Kidney (tissue), 13 donors: ENCODE measurements at regions not wholly inside any gene's neighbourhood (a gene's known extent, or its start where the extent isn't known, plus 50 kb on each side); places are given as distances from the start of the nearest gene placed in this dataset.
A peak's percentile ranks its signal among the peaks of the same experiment; 100 is the strongest.

Experiments
- DNase-seq, 5 donors: peaks; one replicate each; pipeline ENCODE4 v3.0.0-alpha.2; 2013 to 2020
- FAIRE-seq: peaks from 2 replicates; lab custom pipeline; 2012; peaks lifted over from hg19 to GRCh38; lab: Jason Lieb, UNC
- H3K27ac ChIP-seq, 2 donors: one replicate each; pipeline ENCODE4 v1.7.0; 2013; ENCODE audit warnings: low read depth in 2 of 2, low read length in 2 of 2, inconsistent platforms in 1 of 2
- H3K27me3 ChIP-seq: one replicate; pipeline ENCODE4 v1.7.1; 2013; ENCODE audit warnings: low read length, inconsistent platforms; ENCODE audit not compliant: control insufficient read depth, insufficient read depth
- H3K36me3 ChIP-seq, 3 donors: one replicate each; pipeline versions ENCODE4 v1.7.0 to v1.7.1; 2013; ENCODE audit warnings: low read length in 3 of 3, control low read depth in 1 of 3, inconsistent platforms in 1 of 3; ENCODE audit not compliant: insufficient read depth in 3 of 3, control insufficient read depth in 2 of 3
- H3K4me1 ChIP-seq, 3 donors: one replicate each; pipeline versions ENCODE4 v1.7.0 to v1.7.1; 2013; ENCODE audit warnings: low read length in 3 of 3, inconsistent platforms in 1 of 3, low read depth in 1 of 3; ENCODE audit not compliant: control insufficient read depth in 2 of 3, insufficient read depth in 2 of 3
- H3K4me3 ChIP-seq, 3 donors: one replicate each; pipeline versions ENCODE4 v1.7.0 to v1.8.1; 2013; ENCODE audit warnings: low read length in 3 of 3, control low read depth in 1 of 3, inconsistent platforms in 1 of 3
- H3K9ac ChIP-seq, 3 donors: one replicate each; pipeline versions ENCODE4 v1.7.0 to v1.7.1; 2013; ENCODE audit warnings: low read length in 3 of 3, control low read depth in 1 of 3, inconsistent platforms in 1 of 3
- H3K9me3 ChIP-seq, 3 donors: one replicate each; pipeline versions ENCODE4 v1.7.0 to v1.7.1; 2013; ENCODE audit warnings: low read length in 3 of 3, control low read depth in 1 of 3, inconsistent platforms in 1 of 3; ENCODE audit not compliant: control insufficient read depth in 2 of 3, insufficient read depth in 1 of 3
- intact Hi-C: fragments of 100-400 bp; cut with DNase I; formaldehyde crosslinking; loops from one replicate; pipeline ENCODE4 v1.11.1; 2022
- TF ChIP-seq, protein P1 (sequence below): IDR thresholded peaks from 3 replicates; pipeline ENCODE4 v1.5.1; 2012; ENCODE audit warnings: mild to moderate bottlenecking, moderate library complexity, borderline replicate concordance; ENCODE audit not compliant: insufficient read depth; ENCODE audit errors: extremely low read depth
- donor health status: control.
- donor health status: control.
- donor health status: control.
- donor health status: control.
- donor health status: control.
- donor health status: DM: yes; HTN: yes; CAD: no.
- donor health status: Normal renal cell carcinoma (clear cell type).

DNA sequence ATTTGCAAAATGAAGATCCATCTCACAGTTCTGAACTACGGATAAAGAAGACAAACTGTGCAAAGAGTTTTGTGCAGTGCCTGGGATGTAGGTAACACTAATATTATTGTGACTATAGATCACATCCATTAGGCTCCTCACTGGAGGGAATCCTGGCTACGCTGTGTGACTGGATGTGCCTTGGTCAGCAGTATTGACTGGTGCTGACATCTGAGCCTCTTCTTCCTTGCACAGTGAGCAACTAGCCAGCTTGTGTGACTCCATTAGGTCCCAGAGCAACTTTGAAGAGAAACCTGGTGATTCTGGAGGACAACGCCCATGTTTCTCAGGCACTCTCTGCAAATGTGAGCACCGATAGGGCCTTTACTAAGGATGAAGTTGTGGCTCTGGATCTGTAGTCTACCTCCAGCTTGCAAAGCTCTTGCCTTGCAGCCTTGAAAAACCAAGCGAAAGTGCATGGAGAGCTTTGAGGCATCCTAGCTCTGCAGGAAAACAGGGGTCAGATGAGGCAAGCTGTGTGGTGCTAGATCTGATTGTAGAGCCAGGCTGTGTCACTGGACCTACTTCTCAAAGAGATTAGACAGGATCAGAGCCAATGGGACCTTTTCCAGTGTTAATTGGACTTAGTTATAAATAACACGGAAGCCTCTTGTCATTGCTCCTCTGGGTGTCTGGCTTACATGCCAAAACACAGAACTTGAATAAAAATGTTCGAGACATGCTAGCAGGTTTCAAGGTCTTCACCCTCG is 303.6 kb upstream of the LYZL1 start:
- no peaks in the 10 kb centered on the region for H3K36me3 ChIP-seq
- no peaks in the 10 kb centered on the region for H3K27me3 ChIP-seq
- peaks cover 0 to 2% (median 0%) of the 10 kb centered on the region in 3 donors for H3K4me1 ChIP-seq
- no peaks in the 10 kb centered on the region for H3K9me3 ChIP-seq
- DNase-seq = peak in 1 of 5 donors; percentile 33
- H3K9ac ChIP-seq = no peak overlapping the region
- intact Hi-C loops = no loop called here
- H3K4me3 ChIP-seq = no peak overlapping the region
- H3K27ac ChIP-seq = no peak overlapping the region
- FAIRE-seq = no peak
- TF ChIP-seq, protein P1, sequence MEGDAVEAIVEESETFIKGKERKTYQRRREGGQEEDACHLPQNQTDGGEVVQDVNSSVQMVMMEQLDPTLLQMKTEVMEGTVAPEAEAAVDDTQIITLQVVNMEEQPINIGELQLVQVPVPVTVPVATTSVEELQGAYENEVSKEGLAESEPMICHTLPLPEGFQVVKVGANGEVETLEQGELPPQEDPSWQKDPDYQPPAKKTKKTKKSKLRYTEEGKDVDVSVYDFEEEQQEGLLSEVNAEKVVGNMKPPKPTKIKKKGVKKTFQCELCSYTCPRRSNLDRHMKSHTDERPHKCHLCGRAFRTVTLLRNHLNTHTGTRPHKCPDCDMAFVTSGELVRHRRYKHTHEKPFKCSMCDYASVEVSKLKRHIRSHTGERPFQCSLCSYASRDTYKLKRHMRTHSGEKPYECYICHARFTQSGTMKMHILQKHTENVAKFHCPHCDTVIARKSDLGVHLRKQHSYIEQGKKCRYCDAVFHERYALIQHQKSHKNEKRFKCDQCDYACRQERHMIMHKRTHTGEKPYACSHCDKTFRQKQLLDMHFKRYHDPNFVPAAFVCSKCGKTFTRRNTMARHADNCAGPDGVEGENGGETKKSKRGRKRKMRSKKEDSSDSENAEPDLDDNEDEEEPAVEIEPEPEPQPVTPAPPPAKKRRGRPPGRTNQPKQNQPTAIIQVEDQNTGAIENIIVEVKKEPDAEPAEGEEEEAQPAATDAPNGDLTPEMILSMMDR = no peak

DNA sequence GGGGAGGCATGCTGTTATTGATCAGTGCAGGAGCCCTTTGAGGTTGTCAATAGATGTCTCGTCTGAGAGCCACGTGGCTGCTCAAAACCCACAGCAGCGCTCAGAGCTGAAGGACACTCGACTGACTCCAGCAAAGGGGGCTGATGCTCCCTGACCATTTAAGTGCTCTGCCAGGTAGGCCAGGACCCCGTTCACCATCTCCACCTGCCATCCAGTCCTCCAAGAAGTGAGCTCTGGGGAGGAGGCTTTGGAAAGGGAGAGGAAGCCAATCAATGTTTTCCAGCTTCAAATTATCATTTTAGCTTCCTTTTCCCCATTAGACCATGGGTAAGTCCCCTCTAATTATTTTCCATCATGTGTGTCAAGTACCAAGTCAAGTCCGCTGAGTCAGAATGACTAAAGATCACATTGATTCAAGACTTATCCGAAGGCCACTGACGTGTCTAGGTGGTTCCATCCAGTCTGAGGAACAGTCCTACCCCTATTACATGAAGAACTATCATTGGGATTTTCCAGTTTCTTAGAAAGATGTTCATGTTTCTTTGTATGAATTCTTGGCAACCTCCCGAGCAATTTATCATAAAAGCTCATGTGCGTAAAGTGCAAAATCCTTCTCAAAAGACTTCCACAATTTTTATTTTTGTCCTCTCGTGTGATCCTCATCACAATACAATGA is 302.6 kb upstream of the LYZL1 start:
- Histone ChIP-seq H3K9ac (no peak overlapping the region), H3K9me3 (no peaks in the 10 kb centered on the region), H3K36me3 (no peaks in the 10 kb centered on the region), H3K4me1 (peaks cover 0 to 2% (median 0%) of the 10 kb centered on the region in 3 donors), H3K27me3 (no peaks in the 10 kb centered on the region), H3K27ac (no peak overlapping the region), H3K4me3 (no peak overlapping the region)
- intact Hi-C loops = no loop called here
- DNase-seq (no peak), FAIRE-seq (no peak)
- TF ChIP-seq, protein P1 = no peak

DNA sequence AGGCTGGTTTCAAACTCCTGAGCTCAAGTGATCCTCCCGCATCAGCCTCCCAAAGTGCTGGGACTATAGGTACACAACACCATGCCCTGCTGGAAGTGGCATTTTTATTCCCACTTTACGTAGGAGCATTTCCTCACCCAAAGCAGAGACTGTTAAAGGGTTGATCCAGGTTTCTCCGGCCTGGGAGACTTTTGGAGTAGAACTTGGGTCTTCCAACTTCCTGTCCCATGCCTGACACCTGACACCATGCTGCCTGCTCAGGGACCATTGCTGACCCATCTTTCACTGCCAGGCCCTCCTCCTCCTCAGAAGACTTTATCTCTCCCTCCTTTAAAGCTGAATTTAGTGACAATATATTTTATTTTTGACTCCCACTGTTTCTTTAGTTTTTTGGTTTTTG is 302.0 kb upstream of the LYZL1 start:
- Histone ChIP-seq H3K27me3 (no peaks in the 10 kb centered on the region), H3K4me3 (no peak overlapping the region), H3K9ac (no peak overlapping the region), H3K36me3 (no peaks in the 10 kb centered on the region), H3K27ac (no peak overlapping the region), H3K9me3 (no peaks in the 10 kb centered on the region), H3K4me1 (peaks cover 0 to 2% (median 0%) of the 10 kb centered on the region in 3 donors)
- no peak for DNase-seq
- intact Hi-C loops = no loop called here
- TF ChIP-seq, protein P1 = no peak
- no peak for FAIRE-seq
